GM12801 (cell line): ENCODE measurements at regions not wholly inside any gene's neighbourhood (a gene's known extent, or its start where the extent isn't known, plus 50 kb on each side); places are given as distances from the start of the nearest gene placed in this dataset.

Experiments used
- TF ChIP-seq, protein P1 (sequence below): IDR thresholded peaks from one replicate; pipeline ENCODE4 v1.5.1; 2011; ENCODE audit warnings: control low read depth; ENCODE audit not compliant: insufficient read length; ENCODE audit errors: extremely low read depth

DNA sequence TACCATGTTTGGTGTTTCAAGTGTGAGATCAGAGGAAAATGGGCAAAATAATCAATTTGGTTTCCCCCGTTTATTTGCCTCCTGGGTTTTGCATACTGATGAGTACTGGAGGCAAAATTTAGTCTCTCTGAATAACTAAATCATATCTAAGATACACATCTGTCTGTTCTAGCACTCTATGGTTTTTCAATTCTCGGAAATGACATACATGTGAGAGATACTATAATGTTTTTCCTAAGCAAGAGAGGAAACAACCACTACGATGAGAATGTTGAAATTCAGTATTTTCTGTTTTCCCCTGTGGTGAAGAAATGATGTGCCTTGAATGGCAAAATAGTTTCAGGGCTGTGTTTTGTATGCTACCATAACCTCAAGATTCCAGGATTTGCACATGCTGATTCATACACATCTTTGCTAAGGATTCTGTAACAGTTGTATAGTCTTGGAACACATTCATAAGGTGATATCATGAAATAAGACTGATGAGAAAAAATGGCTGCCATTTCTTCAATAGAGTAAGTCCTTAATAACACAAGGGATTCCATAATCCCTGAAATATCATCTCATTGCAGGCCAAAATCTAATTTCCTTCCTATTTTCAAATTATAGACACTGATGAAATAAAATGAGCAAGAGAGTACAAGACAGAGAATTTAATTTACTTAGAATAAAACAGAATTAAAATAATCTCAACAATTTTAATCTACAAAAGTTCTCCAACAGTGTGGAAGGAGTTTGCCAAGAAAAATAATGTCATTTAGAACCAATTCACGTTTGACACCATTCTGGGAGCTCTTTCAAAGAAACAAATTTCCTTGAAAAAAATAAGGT lies 316.6 kb downstream of the FIGN start:
- TF ChIP-seq, protein P1, sequence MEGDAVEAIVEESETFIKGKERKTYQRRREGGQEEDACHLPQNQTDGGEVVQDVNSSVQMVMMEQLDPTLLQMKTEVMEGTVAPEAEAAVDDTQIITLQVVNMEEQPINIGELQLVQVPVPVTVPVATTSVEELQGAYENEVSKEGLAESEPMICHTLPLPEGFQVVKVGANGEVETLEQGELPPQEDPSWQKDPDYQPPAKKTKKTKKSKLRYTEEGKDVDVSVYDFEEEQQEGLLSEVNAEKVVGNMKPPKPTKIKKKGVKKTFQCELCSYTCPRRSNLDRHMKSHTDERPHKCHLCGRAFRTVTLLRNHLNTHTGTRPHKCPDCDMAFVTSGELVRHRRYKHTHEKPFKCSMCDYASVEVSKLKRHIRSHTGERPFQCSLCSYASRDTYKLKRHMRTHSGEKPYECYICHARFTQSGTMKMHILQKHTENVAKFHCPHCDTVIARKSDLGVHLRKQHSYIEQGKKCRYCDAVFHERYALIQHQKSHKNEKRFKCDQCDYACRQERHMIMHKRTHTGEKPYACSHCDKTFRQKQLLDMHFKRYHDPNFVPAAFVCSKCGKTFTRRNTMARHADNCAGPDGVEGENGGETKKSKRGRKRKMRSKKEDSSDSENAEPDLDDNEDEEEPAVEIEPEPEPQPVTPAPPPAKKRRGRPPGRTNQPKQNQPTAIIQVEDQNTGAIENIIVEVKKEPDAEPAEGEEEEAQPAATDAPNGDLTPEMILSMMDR = no peak

DNA sequence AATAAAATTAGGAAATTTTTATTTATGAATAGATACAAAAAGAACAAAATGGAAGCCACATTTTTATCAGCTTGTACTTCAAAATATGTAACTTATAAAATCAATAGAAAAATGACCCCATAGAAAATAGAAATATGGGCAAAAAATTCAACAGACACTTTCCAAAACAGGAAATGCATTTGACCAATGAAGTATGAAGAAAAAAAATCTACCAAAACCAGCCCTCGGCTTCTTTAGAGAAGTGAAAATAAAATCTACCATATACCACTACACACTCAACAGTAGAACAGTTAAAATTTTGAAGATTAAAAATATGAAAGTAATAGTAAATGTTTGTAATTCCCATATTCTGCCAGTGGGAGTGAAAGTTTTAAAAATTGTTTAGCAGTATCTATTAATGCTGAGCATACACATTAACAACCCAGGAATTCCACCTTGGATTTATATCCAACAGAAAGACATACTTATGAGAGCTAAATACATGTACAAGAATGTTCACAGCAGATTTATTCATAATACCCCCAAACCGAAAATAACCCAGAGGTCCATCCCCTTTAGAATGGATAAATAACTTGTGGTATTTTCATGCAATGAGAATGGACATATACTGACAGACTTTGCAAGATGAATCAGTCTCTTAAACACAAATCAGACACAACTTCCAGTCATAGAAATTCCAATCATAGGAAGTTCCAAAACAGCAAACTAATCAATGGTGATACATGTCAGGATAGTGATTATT lies 318.0 kb downstream of the FIGN start:
- TF ChIP-seq, protein P1 = no peak

DNA sequence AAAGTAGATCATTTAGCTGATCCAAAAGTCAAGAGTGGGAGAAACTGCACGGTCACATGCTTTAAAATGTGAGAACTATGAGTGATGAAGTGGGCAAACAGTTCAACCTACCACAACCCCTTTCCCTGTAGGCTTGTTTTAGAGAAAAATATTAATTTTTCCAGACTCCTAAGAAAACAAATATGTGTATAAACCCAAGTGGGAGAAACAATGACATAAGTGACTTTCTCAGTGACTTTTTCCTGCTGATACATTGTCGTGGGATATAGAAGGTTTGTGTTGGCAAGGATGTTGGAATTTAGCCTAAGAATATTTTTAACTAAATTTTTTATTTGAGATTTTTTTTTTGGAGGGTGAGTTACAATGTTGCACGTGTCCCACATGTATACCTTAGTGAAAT lies 321.7 kb downstream of the FIGN start:
- TF ChIP-seq, protein P1 = no peak

DNA sequence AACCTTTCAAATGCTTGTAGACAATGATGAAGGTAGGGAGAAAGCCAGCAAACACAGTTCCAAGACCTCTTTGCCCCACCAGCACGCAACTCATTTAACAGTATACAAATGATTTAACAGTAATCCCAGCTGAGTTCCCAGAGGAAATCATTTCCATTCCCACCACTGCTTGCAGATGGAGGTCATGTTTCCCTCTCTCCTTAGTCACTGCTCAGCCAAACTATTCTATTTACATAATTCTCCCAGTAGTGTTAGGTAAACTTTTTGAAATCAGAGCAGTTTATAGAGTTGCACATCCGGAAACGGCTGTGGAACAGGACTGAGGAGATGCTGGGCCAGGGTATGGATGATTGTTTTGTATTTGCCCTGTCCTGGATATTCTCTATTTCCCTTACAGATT lies 328.5 kb downstream of the FIGN start:
- TF ChIP-seq, protein P1 = no peak

DNA sequence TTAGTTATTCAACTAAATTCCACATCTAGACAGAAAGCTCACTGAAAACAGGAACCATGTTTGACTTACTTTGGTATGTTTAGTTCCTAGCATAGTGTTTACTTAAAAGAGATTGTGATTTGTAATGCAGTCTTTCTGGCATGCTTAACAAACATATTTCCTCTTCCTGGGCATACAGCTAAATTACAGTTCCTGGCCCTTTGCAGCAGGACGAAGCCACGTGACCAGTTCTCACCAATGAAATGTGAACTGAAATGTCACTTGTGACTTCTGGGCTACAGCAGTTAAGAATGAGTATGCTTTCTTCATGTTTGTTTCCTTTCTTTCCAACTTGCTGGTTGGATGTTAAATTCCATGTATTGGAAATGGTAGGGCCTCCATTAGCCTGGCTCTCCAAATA lies 330.5 kb downstream of the FIGN start:
- TF ChIP-seq, protein P1 = no peak

DNA sequence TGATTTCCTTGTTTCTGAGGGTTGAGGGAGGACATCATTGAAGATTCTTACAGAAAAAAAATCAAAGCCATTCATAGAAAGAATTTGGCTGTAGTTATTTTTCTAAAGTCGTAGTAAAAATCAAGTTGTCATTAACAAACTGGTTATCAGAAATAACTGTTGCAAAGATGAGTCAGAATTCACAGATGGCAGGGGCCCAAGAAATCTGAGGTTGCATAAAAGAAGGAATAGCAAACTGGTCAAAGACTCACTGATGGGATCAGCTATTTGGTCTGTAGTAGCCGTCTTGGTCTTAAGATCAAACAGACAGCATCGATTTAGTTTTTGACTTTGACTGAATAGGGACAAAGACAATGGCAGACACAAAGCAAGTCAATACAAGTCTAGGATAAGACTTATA lies 334.3 kb downstream of the FIGN start:
- TF ChIP-seq, protein P1 = no peak

DNA sequence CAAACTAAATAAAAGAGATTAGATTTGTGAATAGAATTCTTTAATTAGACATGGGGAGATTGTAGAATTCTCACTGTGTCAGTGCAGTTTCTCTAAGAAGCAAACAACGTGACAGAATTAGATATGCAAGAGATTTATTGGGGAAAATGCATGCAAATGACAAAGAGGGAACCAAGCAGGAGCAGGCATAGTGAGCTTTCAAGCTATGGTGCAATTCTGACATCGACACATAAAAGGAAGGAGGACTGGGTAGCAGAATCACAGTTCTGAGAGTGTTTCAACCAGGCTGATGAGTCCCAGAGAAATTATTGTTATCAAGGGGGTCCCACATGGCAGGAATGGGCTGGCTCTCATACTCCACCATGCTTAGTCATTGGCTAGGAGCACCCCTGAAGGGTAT lies 338.4 kb downstream of the FIGN start:
- TF ChIP-seq, protein P1 = no peak
